K562 (cell line): ENCODE measurements at regions not wholly inside any gene's neighbourhood (a gene's known extent, or its start where the extent isn't known, plus 50 kb on each side); places are given as distances from the start of the nearest gene placed in this dataset.

Experiments used
- CREB1 ChIP-seq, 2 experiments: sonication (generic) in 1 of 2; formaldehyde crosslinking in 1 of 2; IDR thresholded peaks; 2 replicates each; pipeline versions ENCODE4 v1.6.1 to v1.8.0; 2012 to 2022; ENCODE audit warnings: inconsistent platforms in 1 of 2, mild to moderate bottlenecking in 1 of 2, missing genetic modification reagents in 1 of 2, moderate library complexity in 1 of 2
- NRF1 ChIP-seq, 2 experiments: fragments of 450-650 bp; IDR thresholded peaks in 1 of 2; conservative IDR thresholded peaks in 1 of 2; 2 replicates each; pipeline ENCODE4 v1.6.1; 2014; ENCODE audit warnings: mild to moderate bottlenecking in 2 of 2
- POLR2AphosphoS2 ChIP-seq: IDR thresholded peaks from 2 replicates; pipeline ENCODE4 v1.6.1; 2012; ENCODE audit warnings: low read length, improper control_type of control experiment
- POLR2AphosphoS5 ChIP-seq: IDR thresholded peaks from 2 replicates; pipeline ENCODE4 v1.6.1; 2011; ENCODE audit warnings: mild to moderate bottlenecking, low read depth, low read length, moderate library complexity; ENCODE audit not compliant: control insufficient read depth, insufficient read depth

DNA sequence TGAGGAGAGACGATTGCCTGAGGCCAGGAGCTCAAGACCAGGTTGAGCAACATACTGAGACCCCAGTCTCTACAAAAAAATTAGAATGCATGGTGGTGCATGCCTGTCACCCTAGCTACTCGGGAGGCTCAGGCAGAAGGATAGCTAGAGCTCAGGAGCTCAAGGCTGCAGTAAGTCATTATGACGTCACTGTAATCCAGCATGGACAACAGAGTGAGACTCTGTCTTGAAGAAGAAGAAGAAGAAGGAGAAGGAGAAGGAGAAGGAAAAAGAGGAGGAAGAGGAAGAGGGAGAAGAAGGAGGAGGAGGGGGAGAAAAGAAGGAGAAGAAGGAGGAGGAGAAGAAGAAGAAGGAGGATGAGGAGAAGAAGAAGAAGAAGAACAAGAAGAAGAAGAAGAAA is 519.1 kb downstream of the CDH9 start:
- TF ChIP-seq POLR2AphosphoS2 (no peak), CREB1 (IDR thresholded peaks at IDR 0.05) (no peak), CREB1 (CRISPR knock-in tag; IDR thresholded peaks at IDR 0.05) (no peak), POLR2AphosphoS5 (no peak), NRF1 (conservative IDR thresholded peaks at IDR 0.05 in 1 of 2, IDR thresholded peaks at IDR 0.05 in 1 of 2) (no peak)
